WTC11 (cell line): ENCODE measurements at regions not wholly inside any gene's neighbourhood (a gene's known extent, or its start where the extent isn't known, plus 50 kb on each side); places are given as distances from the start of the nearest gene placed in this dataset.

ENCODE experiments used
- ATAC-seq: fragments of 200-7000 bp; cut with Tn5 transposase; 2 replicates; pipeline ENCODE4 v1.10.0; 2021; ENCODE audit warnings: mild to moderate bottlenecking, moderate library complexity
- CTCF ChIA-PET: fragments of 300-600 bp; sonication (Branson Sonifier 250); formaldehyde crosslinking; loops from one replicate; lab custom pipeline; 2021; ENCODE audit warnings: antibody characterized with exemption; lab: Charles Lee
- POLR2A ChIA-PET: fragments of 350-600 bp; sonication (Branson Sonifier 250); formaldehyde crosslinking; loops from one replicate; lab custom pipeline; 2021; ENCODE audit warnings: antibody characterized with exemption; lab: Charles Lee
- DNase-seq: peaks from one replicate; pipeline ENCODE4 v3.0.0; 2021; ENCODE audit warnings: low spot score
- H3K27ac Mint-ChIP-seq: 2 replicates; pipeline ENCODE4 v1.8.0; 2021; ENCODE audit warnings: mixed read lengths
- H3K27me3 Mint-ChIP-seq: 2 replicates; pipeline ENCODE4 v1.8.0; 2021; ENCODE audit warnings: low read depth, mild to moderate bottlenecking, moderate library complexity, mixed read lengths
- H3K36me3 Mint-ChIP-seq: 2 replicates; pipeline ENCODE4 v1.8.0; 2021; ENCODE audit warnings: mixed read lengths
- H3K4me1 Mint-ChIP-seq: 2 replicates; pipeline ENCODE4 v1.8.0; 2022; ENCODE audit warnings: mixed read lengths
- H3K4me3 Mint-ChIP-seq: 2 replicates; pipeline ENCODE4 v1.8.0; 2021; ENCODE audit warnings: mild to moderate bottlenecking, moderate library complexity, mixed read lengths
- H3K9me3 Mint-ChIP-seq: 2 replicates; pipeline ENCODE4 v1.8.0; 2021; ENCODE audit warnings: mixed read lengths
- AR ChIP-seq: fragments of 250-450 bp; sonication (Bioruptor Pico); IDR thresholded peaks from 2 replicates; pipeline ENCODE4 v1.9.0; 2021; ENCODE audit warnings: mild to moderate bottlenecking
- ATF1 ChIP-seq: sonication (generic); formaldehyde crosslinking; IDR thresholded peaks from 2 replicates; pipeline ENCODE4 v1.8.1; 2023; ENCODE audit warnings: mild to moderate bottlenecking, moderate library complexity, missing genetic modification reagents
- ATF6 ChIP-seq: sonication (generic); formaldehyde crosslinking; IDR thresholded peaks from 2 replicates; pipeline ENCODE4 v1.8.1; 2023; ENCODE audit warnings: mild to moderate bottlenecking, missing genetic modification reagents
- CDX4 ChIP-seq: fragments of 250-450 bp; sonication (Bioruptor Pico); IDR thresholded peaks from 2 replicates; pipeline ENCODE4 v1.9.0; 2021; ENCODE audit warnings: moderate library complexity, mild to moderate bottlenecking, inconsistent platforms, borderline replicate concordance
- CREM ChIP-seq: sonication (generic); formaldehyde crosslinking; IDR thresholded peaks from 2 replicates; pipeline ENCODE4 v1.8.1; 2022; ENCODE audit warnings: mild to moderate bottlenecking, missing genetic modification reagents, moderate library complexity
- ESRRA ChIP-seq: sonication (generic); formaldehyde crosslinking; IDR thresholded peaks from 2 replicates; pipeline ENCODE4 v1.8.1; 2022; ENCODE audit warnings: mild to moderate bottlenecking, missing genetic modification reagents, borderline replicate concordance
- FOXJ3 ChIP-seq: sonication (generic); formaldehyde crosslinking; IDR thresholded peaks from 2 replicates; pipeline ENCODE4 v1.9.0; 2021; ENCODE audit warnings: missing genetic modification reagents, mild to moderate bottlenecking, borderline replicate concordance
- GABPB1 ChIP-seq: sonication (generic); formaldehyde crosslinking; IDR thresholded peaks from 2 replicates; pipeline ENCODE4 v1.8.1; 2023; ENCODE audit warnings: mild to moderate bottlenecking, missing genetic modification reagents
- JUN ChIP-seq: sonication (generic); formaldehyde crosslinking; IDR thresholded peaks from 2 replicates; pipeline ENCODE4 v1.8.0; 2023; ENCODE audit warnings: mild to moderate bottlenecking, missing genetic modification reagents
- MLX ChIP-seq: sonication (generic); formaldehyde crosslinking; IDR thresholded peaks from 2 replicates; pipeline ENCODE4 v1.8.1; 2023; ENCODE audit warnings: mild to moderate bottlenecking, missing genetic modification reagents, moderate library complexity
- NFE2L1 ChIP-seq: sonication (generic); formaldehyde crosslinking; IDR thresholded peaks from 2 replicates; pipeline ENCODE4 v1.8.1; 2023; ENCODE audit warnings: missing genetic modification reagents
- NR1H2 ChIP-seq: sonication (generic); formaldehyde crosslinking; IDR thresholded peaks from 2 replicates; pipeline ENCODE4 v1.9.0; 2021; ENCODE audit warnings: mild to moderate bottlenecking, moderate library complexity, missing genetic modification reagents
- NR2C2 ChIP-seq: sonication (generic); formaldehyde crosslinking; IDR thresholded peaks from 2 replicates; pipeline ENCODE4 v1.8.0; 2022; ENCODE audit warnings: mild to moderate bottlenecking, missing genetic modification reagents
- SOX15 ChIP-seq: fragments of 250-450 bp; sonication (Bioruptor Pico); IDR thresholded peaks from 2 replicates; pipeline ENCODE4 v1.9.0; 2021; ENCODE audit warnings: mild to moderate bottlenecking
- SP1 ChIP-seq: sonication (generic); formaldehyde crosslinking; conservative IDR thresholded peaks from 2 replicates; pipeline ENCODE4 v1.8.1; 2022; ENCODE audit warnings: missing genetic modification reagents
- TEAD4 ChIP-seq: sonication (generic); formaldehyde crosslinking; IDR thresholded peaks from 2 replicates; pipeline ENCODE4 v1.8.0; 2022; ENCODE audit warnings: mild to moderate bottlenecking, missing genetic modification reagents
- ZBTB21 ChIP-seq: sonication (generic); formaldehyde crosslinking; IDR thresholded peaks from 2 replicates; pipeline ENCODE4 v1.8.1; 2023; ENCODE audit warnings: mild to moderate bottlenecking, missing genetic modification reagents, borderline replicate concordance
- ZMAT4 ChIP-seq: fragments of 250-450 bp; sonication (Bioruptor Pico); IDR thresholded peaks from 2 replicates; pipeline ENCODE4 v1.9.0; 2021; ENCODE audit warnings: mild to moderate bottlenecking
- ZNF512 ChIP-seq: sonication (generic); formaldehyde crosslinking; IDR thresholded peaks from 2 replicates; pipeline ENCODE4 v1.8.1; 2022; ENCODE audit warnings: missing genetic modification reagents, borderline replicate concordance
- ZNF532 ChIP-seq: fragments of 250-450 bp; sonication (Bioruptor Pico); IDR thresholded peaks from 2 replicates; pipeline ENCODE4 v1.9.0; 2021; ENCODE audit warnings: mild to moderate bottlenecking, borderline replicate concordance

GRCh38 chr4:67151376-67152343 is 393.6 kb downstream of the CENPC start (continued):
- TF ChIP-seq NR1H2 (CRISPR knock-in tag) (no peak), CREM (CRISPR knock-in tag) (no peak), GABPB1 (CRISPR knock-in tag) (no peak), AR (CRISPR knock-in tag) (no peak), CDX4 (CRISPR knock-in tag) (no peak), MLX (no peak), NFE2L1 (no peak), JUN (CRISPR knock-in tag) (no peak), ATF1 (CRISPR knock-in tag) (no peak), SOX15 (CRISPR knock-in tag) (no peak)

- CTCF ChIA-PET: no interaction called here
- ATAC-seq: no peak
- Mint-ChIP-seq H3K4me3 (no peak overlapping the region), H3K27ac (no peak overlapping the region), H3K9me3 (0 out of 2 replicates have a peak, but pooled peaks cover 4% of the 10 kb centered on the region), H3K27me3 (no peaks in the 10 kb centered on the region), H3K4me1 (no peaks in the 10 kb centered on the region), H3K36me3 (no peaks in the 10 kb centered on the region)
- TF ChIP-seq ZBTB21 (no peak), CREM (CRISPR knock-in tag) (no peak), ZNF512 (no peak), NR2C2 (no peak)
- POLR2A ChIA-PET: no interaction called here
- no peak for DNase-seq
These were observed 403.7 kb downstream of the CENPC start for GRCh38 chr4:67141586-67141985.

- Mint-ChIP-seq H3K27ac (no peak overlapping the region), H3K27me3 (no peaks in the 10 kb centered on the region), H3K36me3 (no peaks in the 10 kb centered on the region), H3K4me1 (peaks cover 7% of the 10 kb centered on the region), H3K9me3 (peaks cover 6% of the 10 kb centered on the region; the same call in 1 of the 2 replicates), H3K4me3 (no peak overlapping the region)
- ChIA-PET CTCF (no interaction called here), POLR2A (no interaction called here)
- ATAC-seq: no peak
- no peak for DNase-seq
- TF ChIP-seq ZMAT4 (no peak), FOXJ3 (CRISPR knock-in tag) (no peak), TEAD4 (CRISPR knock-in tag) (no peak), ZNF532 (CRISPR knock-in tag) (no peak), SP1 (no peak), ATF6 (no peak), ESRRA (CRISPR knock-in tag) (no peak)
These were observed 410.7 kb downstream of the CENPC start for GRCh38 chr4:67134616-67135015.
